ENCODE measurements at regions not wholly inside any gene's neighbourhood (a gene's known extent, or its start where the extent isn't known, plus 50 kb on each side); places are given as distances from the start of the nearest gene placed in this dataset.

DNA sequence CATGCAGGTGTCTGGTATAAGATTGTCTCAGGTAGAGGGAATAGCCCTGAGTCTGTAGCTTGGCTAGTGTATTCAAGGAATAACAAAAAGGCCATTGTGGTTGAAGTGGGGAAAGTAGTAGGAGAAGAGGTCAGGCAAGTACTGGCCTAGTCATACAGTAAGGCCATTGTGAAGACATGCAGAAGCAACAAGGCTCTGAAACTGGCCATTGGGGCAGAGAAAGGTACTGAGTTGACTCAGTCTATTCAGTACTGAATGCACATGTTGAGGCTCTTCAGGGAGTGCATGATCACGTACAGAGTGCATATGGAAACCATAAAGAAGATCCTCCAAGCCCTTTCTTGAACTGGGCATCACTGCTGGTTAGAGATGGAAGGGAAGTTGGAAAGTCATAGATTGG lies 477.6 kb downstream of the SOX6 start:
- no peaks in the 10 kb centered on the region for H3K4me1 ChIP-seq
- intact Hi-C loops (cut with DNase I; ENCODE audit: low total_unique reads): no loop called here
- no peak overlapping the region for H3K27ac ChIP-seq
- H3K27me3 ChIP-seq: no peaks in the 10 kb centered on the region
- no peak for TF ChIP-seq POLR2A (IDR thresholded peaks at IDR 0.05)
- no peak for TF ChIP-seq POLR2AphosphoS5 (IDR thresholded peaks at IDR 0.05)
- TF ChIP-seq, protein P1, sequence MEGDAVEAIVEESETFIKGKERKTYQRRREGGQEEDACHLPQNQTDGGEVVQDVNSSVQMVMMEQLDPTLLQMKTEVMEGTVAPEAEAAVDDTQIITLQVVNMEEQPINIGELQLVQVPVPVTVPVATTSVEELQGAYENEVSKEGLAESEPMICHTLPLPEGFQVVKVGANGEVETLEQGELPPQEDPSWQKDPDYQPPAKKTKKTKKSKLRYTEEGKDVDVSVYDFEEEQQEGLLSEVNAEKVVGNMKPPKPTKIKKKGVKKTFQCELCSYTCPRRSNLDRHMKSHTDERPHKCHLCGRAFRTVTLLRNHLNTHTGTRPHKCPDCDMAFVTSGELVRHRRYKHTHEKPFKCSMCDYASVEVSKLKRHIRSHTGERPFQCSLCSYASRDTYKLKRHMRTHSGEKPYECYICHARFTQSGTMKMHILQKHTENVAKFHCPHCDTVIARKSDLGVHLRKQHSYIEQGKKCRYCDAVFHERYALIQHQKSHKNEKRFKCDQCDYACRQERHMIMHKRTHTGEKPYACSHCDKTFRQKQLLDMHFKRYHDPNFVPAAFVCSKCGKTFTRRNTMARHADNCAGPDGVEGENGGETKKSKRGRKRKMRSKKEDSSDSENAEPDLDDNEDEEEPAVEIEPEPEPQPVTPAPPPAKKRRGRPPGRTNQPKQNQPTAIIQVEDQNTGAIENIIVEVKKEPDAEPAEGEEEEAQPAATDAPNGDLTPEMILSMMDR (IDR thresholded peaks at IDR 0.05): no peak
- no peak overlapping the region for H3K4me3 ChIP-seq
- no peaks in the 10 kb centered on the region for H3K9me3 ChIP-seq
- H3K36me3 ChIP-seq: no peaks in the 10 kb centered on the region
- no peak for DNase-seq (ENCODE audit: low spot score in 2 of 2)

DNA sequence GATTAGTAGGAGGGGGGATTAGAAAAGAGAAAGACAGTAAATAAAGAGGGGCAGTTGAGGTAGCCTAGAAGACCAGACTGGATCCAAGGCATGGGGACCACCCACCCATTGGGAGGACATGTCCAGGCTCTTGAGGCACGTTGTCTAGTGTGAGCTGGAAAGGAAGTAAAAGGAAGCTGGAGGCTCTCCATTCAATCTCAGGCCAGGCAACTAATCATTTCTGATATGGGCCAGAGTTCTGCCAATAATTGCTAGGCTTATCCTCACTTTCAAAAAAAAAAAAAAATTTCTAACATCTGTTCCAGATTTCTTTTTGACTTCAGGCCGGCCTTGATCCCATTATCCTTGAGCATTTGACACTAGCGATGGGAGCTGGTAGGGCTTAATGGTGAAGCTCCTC lies 476.1 kb downstream of the SOX6 start:
- Histone ChIP-seq H3K27me3 (no peaks in the 10 kb centered on the region), H3K27ac (no peak overlapping the region), H3K4me3 (no peak overlapping the region), H3K36me3 (no peaks in the 10 kb centered on the region), H3K9me3 (no peaks in the 10 kb centered on the region), H3K4me1 (no peaks in the 10 kb centered on the region)
- DNase-seq (ENCODE audit: low spot score in 2 of 2): no peak
- intact Hi-C loops (cut with DNase I; ENCODE audit: low total_unique reads): no loop called here
- TF ChIP-seq, protein P1 (IDR thresholded peaks at IDR 0.05): no peak
- TF ChIP-seq POLR2A (IDR thresholded peaks at IDR 0.05) (no peak), POLR2AphosphoS5 (IDR thresholded peaks at IDR 0.05) (no peak)

DNA sequence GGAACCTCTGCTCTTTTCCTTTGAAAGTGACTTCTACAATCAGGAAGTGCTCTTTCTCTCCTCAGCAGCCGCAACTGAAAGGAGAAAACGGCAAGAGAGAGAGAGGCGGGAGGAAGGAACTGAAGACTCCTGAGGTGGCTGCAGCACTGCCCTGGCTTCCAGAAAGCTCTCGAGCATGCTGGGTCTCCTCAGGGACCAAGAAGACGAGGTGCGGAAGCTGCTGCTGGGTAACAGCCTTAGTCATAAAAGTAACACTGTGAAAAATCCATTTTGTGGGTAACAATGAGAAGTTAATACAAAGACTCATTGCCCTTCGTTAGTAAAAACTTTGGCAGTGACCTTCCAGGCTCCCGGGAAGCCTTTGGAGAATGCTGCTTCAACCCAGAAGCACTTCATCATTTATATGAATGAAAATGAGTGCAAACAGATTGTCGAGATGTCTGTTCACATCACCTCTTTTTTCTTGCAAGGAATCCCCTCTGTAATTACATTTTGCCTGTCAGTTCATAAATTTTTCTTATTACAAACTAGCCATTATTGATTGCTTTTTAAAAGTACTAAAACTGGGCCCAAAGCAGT lies 473.4 kb downstream of the SOX6 start:
- no peak overlapping the region for H3K4me3 ChIP-seq
- intact Hi-C loops (cut with DNase I; ENCODE audit: low total_unique reads): no loop called here
- H3K9me3 ChIP-seq: no peaks in the 10 kb centered on the region
- H3K4me1 ChIP-seq: no peaks in the 10 kb centered on the region
- no peak for DNase-seq (ENCODE audit: low spot score in 2 of 2)
- H3K27me3 ChIP-seq: peaks cover 0 to 3% of the 10 kb centered on the region in 2 donors
- TF ChIP-seq POLR2A (IDR thresholded peaks at IDR 0.05): no peak
- TF ChIP-seq, protein P1 (IDR thresholded peaks at IDR 0.05): no peak
- no peak for TF ChIP-seq POLR2AphosphoS5 (IDR thresholded peaks at IDR 0.05)
- no peaks in the 10 kb centered on the region for H3K36me3 ChIP-seq
- H3K27ac ChIP-seq: peak overlapping the region in 1 of 2 donors; percentile 66

GRCh38 chr11:15883455-15883920 lies 472.9 kb downstream of the SOX6 start:
- TF ChIP-seq POLR2A (IDR thresholded peaks at IDR 0.05) (no peak), POLR2AphosphoS5 (IDR thresholded peaks at IDR 0.05) (no peak)
- TF ChIP-seq, protein P1 (IDR thresholded peaks at IDR 0.05): no peak
- Histone ChIP-seq H3K36me3 (no peaks in the 10 kb centered on the region), H3K9me3 (no peaks in the 10 kb centered on the region), H3K27me3 (peaks cover 0 to 3% of the 10 kb centered on the region in 2 donors), H3K4me1 (no peaks in the 10 kb centered on the region), H3K27ac (peak overlapping the region in 1 of 2 donors; percentile 66), H3K4me3 (no peak overlapping the region)
- intact Hi-C loops (cut with DNase I; ENCODE audit: low total_unique reads): no loop called here
- no peak for DNase-seq (ENCODE audit: low spot score in 2 of 2)

DNA sequence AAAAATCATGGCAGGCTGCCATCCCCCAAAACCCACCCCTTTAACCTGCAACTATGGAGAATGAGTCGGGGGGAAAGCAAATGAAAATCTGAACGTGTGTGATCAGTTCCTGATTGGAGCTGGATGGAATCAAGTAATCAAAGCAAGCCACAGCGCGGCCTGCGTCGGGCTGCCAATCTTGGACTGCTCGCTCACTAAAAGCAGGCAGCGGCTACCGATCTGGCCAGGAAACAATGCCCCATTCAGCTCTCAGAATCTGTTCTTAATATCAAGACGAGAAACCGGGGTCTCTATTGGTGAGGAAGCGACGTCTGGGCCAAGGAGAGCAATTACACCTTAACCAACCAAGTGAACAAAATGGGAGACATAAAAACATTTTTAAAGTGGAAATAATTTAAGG lies 472.2 kb downstream of the SOX6 start:
- intact Hi-C loops (cut with DNase I; ENCODE audit: low total_unique reads): no loop called here
- Histone ChIP-seq H3K9me3 (no peaks in the 10 kb centered on the region), H3K36me3 (no peaks in the 10 kb centered on the region), H3K4me3 (no peak overlapping the region), H3K4me1 (no peaks in the 10 kb centered on the region), H3K27ac (peak overlapping the region in 1 of 2 donors; percentile 66), H3K27me3 (peaks cover 0 to 3% of the 10 kb centered on the region in 2 donors)
- no peak for TF ChIP-seq POLR2AphosphoS5 (IDR thresholded peaks at IDR 0.05)
- TF ChIP-seq POLR2A (IDR thresholded peaks at IDR 0.05): no peak
- DNase-seq (ENCODE audit: low spot score in 2 of 2): no peak

Data from breast epithelium (tissue), 4 donors.